GM20431 (cell line): ENCODE measurements at regions not wholly inside any gene's neighbourhood (a gene's known extent, or its start where the extent isn't known, plus 50 kb on each side); places are given as distances from the start of the nearest gene placed in this dataset.

Experiments
- in situ Hi-C: fragments of 300-500 bp; cut with MseI, MboI; formaldehyde crosslinking; loops from one replicate; pipeline ENCODE4 v1.15.0; 2020; ENCODE audit warnings: low sequenced_read_pairs; ENCODE audit not compliant: unreplicated experiment

- in situ Hi-C loops = no loop called here
Observed at GRCh38 chr15:97861529-97862260, 98.8 kb upstream of the ARRDC4 start.

- in situ Hi-C loops = no loop called here
Observed at GRCh38 chr15:97866959-97867358, 93.5 kb upstream of the ARRDC4 start.

- in situ Hi-C loops = no loop called here
Observed at GRCh38 chr15:97867870-97868269, 92.6 kb upstream of the ARRDC4 start.

GRCh38 chr15:97868981-97869380, 91.5 kb upstream of the ARRDC4 start:
- in situ Hi-C loops = no loop called here

- in situ Hi-C loops = no loop called here
Observed at GRCh38 chr15:97870771-97871170, 89.7 kb upstream of the ARRDC4 start.

- in situ Hi-C loops = no loop called here
Observed at GRCh38 chr15:97874139-97874538, 86.4 kb upstream of the ARRDC4 start.

GRCh38 chr15:97875025-97875512, 85.4 kb upstream of the ARRDC4 start:
- in situ Hi-C loops = no loop called here

GRCh38 chr15:97875513-97876280, 84.8 kb upstream of the ARRDC4 start:
- in situ Hi-C loops = no loop called here

GRCh38 chr15:97876281-97876675, 84.2 kb upstream of the ARRDC4 start:
- in situ Hi-C loops = no loop called here

- in situ Hi-C loops = no loop called here
Observed at GRCh38 chr15:97881346-97881965, 79.0 kb upstream of the ARRDC4 start.

- in situ Hi-C loops = no loop called here
Observed at GRCh38 chr15:97884513-97885131, 75.9 kb upstream of the ARRDC4 start.

GRCh38 chr15:97890307-97890706, 70.2 kb upstream of the ARRDC4 start:
- in situ Hi-C loops = no loop called here

GRCh38 chr15:97892167-97892938, 68.2 kb upstream of the ARRDC4 start:
- in situ Hi-C loops = no loop called here

GRCh38 chr15:97893967-97894366, 66.5 kb upstream of the ARRDC4 start:
- in situ Hi-C loops = no loop called here

- in situ Hi-C loops = no loop called here
Observed at GRCh38 chr15:97899981-97900380, 60.5 kb upstream of the ARRDC4 start.

- in situ Hi-C loops = no loop called here
Observed at GRCh38 chr15:97902140-97902780, 58.2 kb upstream of the ARRDC4 start.

GRCh38 chr15:97903560-97903959, 56.9 kb upstream of the ARRDC4 start:
- in situ Hi-C loops = no loop called here

GRCh38 chr15:97903971-97904572, 56.4 kb upstream of the ARRDC4 start:
- in situ Hi-C loops = no loop called here

GRCh38 chr15:97909291-97909891, 51.1 kb upstream of the ARRDC4 start:
- in situ Hi-C loops = no loop called here
